LoVo (cell line): ENCODE measurements at regions not wholly inside any gene's neighbourhood (a gene's known extent, or its start where the extent isn't known, plus 50 kb on each side); places are given as distances from the start of the nearest gene placed in this dataset.

Experiments
- DNase-seq: peaks from one replicate; pipeline ENCODE4 v3.0.0-alpha.2; 2016; ENCODE audit warnings: low spot score

GRCh38 chr13:65881561-65882155, 1348.5 kb downstream of the PCDH9 start:
- DNase-seq: no peak

GRCh38 chr13:65875031-65875430, 1355.1 kb downstream of the PCDH9 start:
- DNase-seq: no peak

GRCh38 chr13:65872448-65872847, 1357.7 kb downstream of the PCDH9 start:
- no peak for DNase-seq

GRCh38 chr13:65868884-65869283, 1361.3 kb downstream of the PCDH9 start:
- no peak for DNase-seq

- DNase-seq: no peak
These were observed 1362.0 kb downstream of the PCDH9 start for GRCh38 chr13:65868099-65868498.

GRCh38 chr13:65866138-65866537, 1364.0 kb downstream of the PCDH9 start:
- no peak for DNase-seq

GRCh38 chr13:65865206-65865605, 1364.9 kb downstream of the PCDH9 start:
- DNase-seq: no peak

- DNase-seq: no peak
These were observed 1366.1 kb downstream of the PCDH9 start for GRCh38 chr13:65864039-65864438.

GRCh38 chr13:65860306-65860705, 1369.8 kb downstream of the PCDH9 start:
- no peak for DNase-seq

GRCh38 chr13:65857942-65858565, 1372.1 kb downstream of the PCDH9 start:
- no peak for DNase-seq

GRCh38 chr13:65856431-65856830, 1373.7 kb downstream of the PCDH9 start:
- no peak for DNase-seq

- no peak for DNase-seq
These were observed 1374.8 kb downstream of the PCDH9 start for GRCh38 chr13:65855242-65855805.

- DNase-seq: no peak
These were observed 1375.7 kb downstream of the PCDH9 start for GRCh38 chr13:65854431-65854830.

GRCh38 chr13:65844266-65844841, 1385.8 kb downstream of the PCDH9 start:
- DNase-seq: no peak

GRCh38 chr13:65843314-65843731, 1386.8 kb downstream of the PCDH9 start:
- no peak for DNase-seq

- no peak for DNase-seq
These were observed 1389.0 kb downstream of the PCDH9 start for GRCh38 chr13:65841156-65841555.

- no peak for DNase-seq
These were observed 1394.1 kb downstream of the PCDH9 start for GRCh38 chr13:65836066-65836465.

GRCh38 chr13:65834897-65835296, 1395.2 kb downstream of the PCDH9 start:
- DNase-seq: no peak

- DNase-seq: no peak
These were observed 1399.5 kb downstream of the PCDH9 start for GRCh38 chr13:65830411-65831205.

- no peak for DNase-seq
These were observed 1400.7 kb downstream of the PCDH9 start for GRCh38 chr13:65829241-65830008.

- no peak for DNase-seq
These were observed 1403.5 kb downstream of the PCDH9 start for GRCh38 chr13:65826657-65827056.

GRCh38 chr13:65825039-65825438, 1405.1 kb downstream of the PCDH9 start:
- DNase-seq: no peak
